Mesenchymal stem cell (in vitro differentiated cells and primary cell): ENCODE measurements at regions not wholly inside any gene's neighbourhood (a gene's known extent, or its start where the extent isn't known, plus 50 kb on each side); places are given as distances from the start of the nearest gene placed in this dataset.
"Not testable (repeated sequence)": the region's sequence is repeated elsewhere in the genome, so short reads cannot be mapped to it uniquely, and the experiment has no call there.

ENCODE experiments used
- DNase-seq: peaks from one replicate; pipeline ENCODE4 v3.0.0-alpha.2; 2013
- H2AFZ ChIP-seq: one replicate; pipeline ENCODE4 v1.6.1; 2013; ENCODE audit warnings: low read depth, mild to moderate bottlenecking, control low read depth, inconsistent platforms, low read length, moderate library complexity
- H2AK5ac ChIP-seq: 2 replicates; pipeline ENCODE4 v1.6.1; 2013; ENCODE audit warnings: low read length, moderate library complexity, mild to moderate bottlenecking, inconsistent platforms; ENCODE audit not compliant: severe bottlenecking
- H2BK120ac ChIP-seq: one replicate; pipeline ENCODE4 v1.6.1; 2013; ENCODE audit warnings: low read depth, mild to moderate bottlenecking, inconsistent platforms, low read length, moderate library complexity
- H2BK12ac ChIP-seq, 2 experiments: one replicate each; pipeline ENCODE4 v1.6.1; 2013; ENCODE audit warnings: inconsistent platforms in 2 of 2, low read length in 2 of 2, mild to moderate bottlenecking in 2 of 2, moderate library complexity in 2 of 2, control low read depth in 1 of 2
- H2BK15ac ChIP-seq: one replicate; pipeline ENCODE4 v1.6.1; 2013; ENCODE audit warnings: mild to moderate bottlenecking, low read depth, inconsistent platforms; ENCODE audit not compliant: poor library complexity, severe bottlenecking
- H2BK5ac ChIP-seq: 2 replicates; pipeline ENCODE4 v1.6.1; 2013; ENCODE audit warnings: low read depth, mild to moderate bottlenecking, low read length, control low read depth, inconsistent platforms; ENCODE audit not compliant: poor library complexity, severe bottlenecking
- H3K14ac ChIP-seq, 2 experiments: one replicate each; pipeline ENCODE4 v1.6.1; 2013; ENCODE audit warnings: inconsistent platforms in 2 of 2, low read length in 2 of 2, control low read depth in 1 of 2, mild to moderate bottlenecking in 1 of 2, moderate library complexity in 1 of 2
- H3K18ac ChIP-seq, 2 experiments: one replicate each; pipeline ENCODE4 v1.6.1; 2013; ENCODE audit warnings: inconsistent platforms in 2 of 2, low read length in 2 of 2, control low read depth in 1 of 2, low read depth in 1 of 2, mild to moderate bottlenecking in 1 of 2
- H3K23ac ChIP-seq, 2 experiments: one replicate each; pipeline ENCODE4 v1.6.1; 2013; ENCODE audit warnings: inconsistent platforms in 2 of 2, low read length in 2 of 2, mild to moderate bottlenecking in 2 of 2, moderate library complexity in 2 of 2, control low read depth in 1 of 2
- H3K27ac ChIP-seq: 2 replicates; pipeline ENCODE4 v1.5.1; 2013; ENCODE audit warnings: mild to moderate bottlenecking, moderate library complexity, low read length, control low read depth, inconsistent platforms; ENCODE audit not compliant: poor library complexity, severe bottlenecking
- H3K27me3 ChIP-seq, 2 experiments: 2 replicates each; pipeline versions ENCODE4 v1.6.1 to v1.7.0; 2013; ENCODE audit warnings: low read length in 2 of 2, mild to moderate bottlenecking in 2 of 2, moderate library complexity in 2 of 2, control low read depth in 1 of 2, inconsistent platforms in 1 of 2; ENCODE audit not compliant: control insufficient read depth in 1 of 2, insufficient read depth in 1 of 2
- H3K36me3 ChIP-seq, 2 experiments: 2 replicates each; pipeline versions ENCODE4 v1.6.1 to v1.7.0; 2013; ENCODE audit warnings: low read length in 2 of 2, control low read depth in 1 of 2, inconsistent platforms in 1 of 2, low read depth in 1 of 2, mild to moderate bottlenecking in 1 of 2; ENCODE audit not compliant: insufficient read depth in 2 of 2, control insufficient read depth in 1 of 2
- H3K4ac ChIP-seq, 2 experiments: one replicate each; pipeline ENCODE4 v1.6.1; 2013; ENCODE audit warnings: inconsistent platforms in 2 of 2, low read length in 2 of 2, mild to moderate bottlenecking in 2 of 2, moderate library complexity in 2 of 2, control low read depth in 1 of 2, low read depth in 1 of 2
- H3K4me1 ChIP-seq: 2 replicates; pipeline ENCODE4 v1.6.1; 2013; ENCODE audit warnings: low read depth, low read length, control low read depth; ENCODE audit not compliant: control insufficient read depth, insufficient read depth
- H3K4me2 ChIP-seq: 2 replicates; pipeline ENCODE4 v1.6.1; 2013; ENCODE audit warnings: low read length, mild to moderate bottlenecking, inconsistent platforms; ENCODE audit not compliant: poor library complexity, severe bottlenecking
- H3K4me3 ChIP-seq, 2 experiments: 2 replicates each; pipeline versions ENCODE4 v1.5.1 to v1.7.0; 2013; ENCODE audit warnings: low read length in 2 of 2, mild to moderate bottlenecking in 2 of 2, control low read depth in 1 of 2, low read depth in 1 of 2; ENCODE audit not compliant: insufficient read depth in 1 of 2
- H3K79me1 ChIP-seq: replicated peaks from 2 replicates; pipeline ENCODE4 v1.6.1; 2013; ENCODE audit warnings: mild to moderate bottlenecking, control low read depth, low read length, inconsistent platforms; ENCODE audit not compliant: poor library complexity, severe bottlenecking
- H3K9ac ChIP-seq: 2 replicates; pipeline ENCODE4 v1.7.0; 2013; ENCODE audit warnings: mild to moderate bottlenecking, low read length, moderate library complexity
- H3K9me3 ChIP-seq: 2 replicates; pipeline ENCODE4 v1.7.0; 2013; ENCODE audit warnings: mild to moderate bottlenecking, low read length; ENCODE audit not compliant: control insufficient read depth
- H4K8ac ChIP-seq: one replicate; pipeline ENCODE4 v1.6.1; 2013; ENCODE audit warnings: inconsistent platforms, mild to moderate bottlenecking, low read length, moderate library complexity
- H4K91ac ChIP-seq: one replicate; pipeline ENCODE4 v1.6.1; 2013; ENCODE audit warnings: mild to moderate bottlenecking, low read length, inconsistent platforms
- WGBS: methylation state at CpG from one replicate; pipeline ENCODE4 v1.1.7; 2013; ENCODE audit warnings: mixed read lengths; 5-methylcytosine and 5-hydroxymethylcytosine counted together

GRCh38 chr17:71203953-71204352 is 916.9 kb upstream of the SOX9 start:
- Histone ChIP-seq H3K9ac (no peak overlapping the region), H2BK120ac (no peak overlapping the region), H2BK12ac (no peak overlapping the region), H3K27me3 (no peaks in the 10 kb centered on the region), H2BK5ac (no peak overlapping the region), H4K8ac (no peak overlapping the region), H2AFZ (no peak overlapping the region), H3K18ac (no peak overlapping the region), H3K9me3 (no peaks in the 10 kb centered on the region), H3K4me1 (no peaks in the 10 kb centered on the region), H3K14ac (no peak overlapping the region), H3K4me2 (no peak overlapping the region), H3K4ac (no peak overlapping the region), H2BK15ac (no peak overlapping the region), H3K27ac (no peak overlapping the region), H3K36me3 (no peaks in the 10 kb centered on the region), H4K91ac (no peak overlapping the region), H2AK5ac (no peak overlapping the region), H3K23ac (no peak overlapping the region), H3K79me1 (no peaks in the 10 kb centered on the region), H3K4me3 (no peak overlapping the region)
- DNase-seq, result no peak
- no CpG with 5 or more reads among the region's 1 CpG for WGBS

GRCh38 chr17:71205951-71206350 is 914.9 kb upstream of the SOX9 start:
- H3K23ac ChIP-seq, H3K36me3 ChIP-seq, H2BK12ac ChIP-seq, H2BK120ac ChIP-seq, H3K4me2 ChIP-seq, H3K27ac ChIP-seq, H2BK5ac ChIP-seq, H3K9ac ChIP-seq, H4K91ac ChIP-seq, H3K18ac ChIP-seq, H3K79me1 ChIP-seq, H3K4me3 ChIP-seq, H4K8ac ChIP-seq, H2BK15ac ChIP-seq, H3K4me1 ChIP-seq, DNase-seq, H3K14ac ChIP-seq, H2AFZ ChIP-seq, H3K9me3 ChIP-seq, H3K4ac ChIP-seq, H2AK5ac ChIP-seq, H3K27me3 ChIP-seq: not testable (repeated sequence)
- WGBS, result no CpG with 5 or more reads among the region's 5 CpGs

GRCh38 chr17:71208111-71208704 is 912.6 kb upstream of the SOX9 start:
- H3K4ac ChIP-seq, result no peak overlapping the region
- H4K8ac ChIP-seq, result no peak overlapping the region
- no peak overlapping the region for H2BK15ac ChIP-seq
- no peaks in the 10 kb centered on the region for H3K36me3 ChIP-seq
- no peaks in the 10 kb centered on the region for H3K27me3 ChIP-seq
- H2BK12ac ChIP-seq, result no peak overlapping the region
- WGBS, result 97% methylated on average over 3 of the region's 3 CpGs
- H3K18ac ChIP-seq, result no peak overlapping the region
- no peak overlapping the region for H3K27ac ChIP-seq
- no peak overlapping the region for H2AK5ac ChIP-seq
- H3K79me1 ChIP-seq, result no peaks in the 10 kb centered on the region
- DNase-seq, result no peak
- no peak overlapping the region for H2BK120ac ChIP-seq
- no peak overlapping the region for H2AFZ ChIP-seq
- H3K4me1 ChIP-seq, result no peaks in the 10 kb centered on the region
- no peak overlapping the region for H3K4me3 ChIP-seq
- H3K9ac ChIP-seq, result peak overlapping the region; percentile 66
- H3K4me2 ChIP-seq, result no peak overlapping the region
- H4K91ac ChIP-seq, result no peak overlapping the region
- H3K9me3 ChIP-seq, result no peaks in the 10 kb centered on the region
- H3K14ac ChIP-seq, result no peak overlapping the region
- no peak overlapping the region for H3K23ac ChIP-seq
- H2BK5ac ChIP-seq, result no peak overlapping the region

- Histone ChIP-seq H2AK5ac (no peak overlapping the region), H2AFZ (no peak overlapping the region), H3K27me3 (no peaks in the 10 kb centered on the region), H3K9me3 (peaks cover 5% of the 10 kb centered on the region), H2BK120ac (no peak overlapping the region), H2BK12ac (no peak overlapping the region), H3K18ac (no peak overlapping the region), H3K4me3 (no peak overlapping the region), H3K9ac (no peak overlapping the region), H3K4ac (no peak overlapping the region), H3K79me1 (no peaks in the 10 kb centered on the region), H3K4me2 (no peak overlapping the region), H4K8ac (no peak overlapping the region), H3K14ac (no peak overlapping the region), H3K4me1 (no peaks in the 10 kb centered on the region), H3K23ac (no peak overlapping the region), H3K36me3 (no peaks in the 10 kb centered on the region), H2BK5ac (no peak overlapping the region), H2BK15ac (no peak overlapping the region), H4K91ac (no peak overlapping the region), H3K27ac (no peak overlapping the region)
- DNase-seq, result no peak
- WGBS, result 100% methylated on average over 1 of the region's 1 CpG
These were observed 906.9 kb upstream of the SOX9 start for GRCh38 chr17:71213936-71214335.
